GM19463 (cell line): ENCODE measurements at regions not wholly inside any gene's neighbourhood (a gene's known extent, or its start where the extent isn't known, plus 50 kb on each side); places are given as distances from the start of the nearest gene placed in this dataset.

Source experiments
- ATAC-seq: cut with Tn5 transposase; IDR thresholded peaks from one replicate; pipeline ENCODE4 v1.9.1; 2021; ENCODE audit warnings: mild to moderate bottlenecking, moderate library complexity; ENCODE audit not compliant: unreplicated experiment

DNA sequence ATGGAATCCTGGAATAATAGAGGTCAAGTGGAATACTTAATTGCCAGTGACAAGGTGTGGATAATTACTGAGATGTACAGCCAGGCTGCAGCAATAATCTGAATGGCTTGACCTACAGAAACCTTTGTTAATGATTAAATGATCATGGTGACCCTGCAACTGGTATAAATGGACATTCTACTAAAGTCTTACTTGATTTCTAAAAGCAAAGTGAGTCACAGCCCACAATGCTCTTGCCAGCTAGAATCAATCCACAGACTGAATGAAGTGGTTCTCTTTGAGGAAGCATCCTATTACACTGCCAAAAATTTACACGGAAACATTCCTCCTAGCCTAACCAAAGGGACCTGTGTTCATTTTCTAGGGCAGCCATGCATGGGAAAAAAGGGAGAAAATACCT, 518.5 kb downstream of the SOX5 start:
- no peak for ATAC-seq

DNA sequence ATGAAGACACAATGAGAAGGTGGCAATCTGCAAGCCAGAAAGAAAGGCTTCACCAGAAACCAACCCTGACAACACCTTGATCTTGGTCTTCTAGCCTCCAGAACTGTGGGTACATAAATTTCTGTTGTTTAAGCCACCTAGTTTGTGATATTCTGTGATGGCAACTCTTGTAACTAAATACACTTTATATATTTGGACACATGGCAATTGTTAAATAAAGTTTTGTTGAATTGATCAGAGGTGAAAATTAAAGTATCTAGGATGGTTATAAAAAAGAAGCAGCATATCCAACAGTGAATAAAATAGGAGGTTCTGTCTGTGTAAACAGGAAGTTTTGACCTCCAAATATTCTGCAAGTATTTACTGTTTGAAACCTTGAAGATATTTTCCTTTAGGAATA, 516.3 kb downstream of the SOX5 start:
- no peak for ATAC-seq

DNA sequence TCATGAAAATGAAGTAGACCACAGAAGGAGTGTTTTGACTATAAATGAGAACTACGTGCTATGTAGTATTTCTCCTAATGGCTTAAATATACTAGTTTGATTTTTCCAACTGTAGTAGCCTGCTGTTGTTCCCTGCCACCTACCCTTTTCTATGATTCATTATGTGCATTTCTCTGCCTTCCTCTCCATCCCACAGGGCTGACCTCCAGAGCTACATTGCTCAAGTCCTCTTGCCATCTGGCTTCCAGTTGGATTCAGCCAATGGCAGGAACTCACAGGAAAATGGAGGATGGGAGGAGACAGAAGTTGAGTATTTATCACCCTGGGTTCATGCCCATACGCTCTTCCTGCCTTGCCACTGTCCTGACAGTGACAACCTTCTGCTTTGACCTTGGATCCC, 515.3 kb downstream of the SOX5 start:
- ATAC-seq, result no peak

GRCh38 chr12:23446746-23447145, 502.7 kb downstream of the SOX5 start:
- no peak for ATAC-seq

DNA sequence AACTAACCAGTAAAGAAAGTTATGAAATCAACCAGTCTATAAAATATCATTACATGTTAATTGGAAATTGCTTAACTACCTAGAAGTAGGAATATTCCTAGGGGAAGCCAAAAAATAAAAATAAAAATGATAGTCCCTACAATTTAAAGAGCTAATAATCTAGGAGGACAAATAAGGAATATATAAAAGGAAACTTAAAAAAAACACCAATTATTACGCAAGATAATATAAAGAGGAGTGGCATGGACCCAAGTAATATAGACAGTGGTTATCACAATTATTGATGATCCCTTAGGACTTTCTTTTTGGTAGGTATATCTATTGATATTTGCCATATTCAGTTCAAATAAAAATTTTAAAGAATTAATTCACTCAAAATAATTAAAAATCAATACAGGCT, 498.7 kb downstream of the SOX5 start:
- ATAC-seq, result no peak

GRCh38 chr12:23455283-23455682, 494.2 kb downstream of the SOX5 start:
- no peak for ATAC-seq

- no peak for ATAC-seq
Measured at GRCh38 chr12:23458640-23459039, 490.8 kb downstream of the SOX5 start.

DNA sequence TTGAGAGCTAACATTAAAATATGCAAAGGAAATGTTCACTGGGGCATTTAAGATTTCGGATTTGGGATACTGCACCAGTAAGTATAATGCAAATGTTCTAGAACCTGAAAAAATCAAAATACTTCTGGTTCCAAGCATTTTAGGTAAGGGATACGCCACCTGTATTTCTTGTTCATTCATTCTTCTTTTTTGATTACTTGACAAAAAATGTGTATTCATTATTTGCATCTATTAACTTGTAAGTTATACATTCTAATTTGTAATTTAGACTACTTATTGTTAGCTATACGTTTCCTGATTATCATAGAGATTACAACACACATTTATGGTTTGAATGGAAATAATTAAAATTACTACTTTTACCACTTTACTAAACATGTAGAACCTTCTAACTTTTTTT, 486.9 kb downstream of the SOX5 start:
- no peak for ATAC-seq

DNA sequence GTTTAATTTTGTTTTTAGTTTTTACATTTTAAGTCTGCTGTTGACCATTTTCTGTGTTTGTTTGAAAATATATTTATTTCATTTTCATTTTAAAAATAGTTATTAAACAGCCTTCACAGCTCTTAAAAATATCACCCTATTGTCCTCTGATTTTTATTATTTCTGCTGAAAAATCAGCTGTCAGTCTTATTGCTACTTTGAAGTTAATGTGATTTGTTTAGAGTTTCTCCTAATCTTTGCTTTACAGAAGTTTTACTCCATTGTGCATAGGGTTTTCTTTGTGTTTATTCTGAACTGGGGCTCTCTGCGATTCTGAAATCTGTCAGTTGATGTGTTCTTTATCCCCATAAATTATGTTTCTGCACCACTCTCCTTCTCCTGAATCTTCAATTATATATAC, 486.3 kb downstream of the SOX5 start:
- no peak for ATAC-seq

DNA sequence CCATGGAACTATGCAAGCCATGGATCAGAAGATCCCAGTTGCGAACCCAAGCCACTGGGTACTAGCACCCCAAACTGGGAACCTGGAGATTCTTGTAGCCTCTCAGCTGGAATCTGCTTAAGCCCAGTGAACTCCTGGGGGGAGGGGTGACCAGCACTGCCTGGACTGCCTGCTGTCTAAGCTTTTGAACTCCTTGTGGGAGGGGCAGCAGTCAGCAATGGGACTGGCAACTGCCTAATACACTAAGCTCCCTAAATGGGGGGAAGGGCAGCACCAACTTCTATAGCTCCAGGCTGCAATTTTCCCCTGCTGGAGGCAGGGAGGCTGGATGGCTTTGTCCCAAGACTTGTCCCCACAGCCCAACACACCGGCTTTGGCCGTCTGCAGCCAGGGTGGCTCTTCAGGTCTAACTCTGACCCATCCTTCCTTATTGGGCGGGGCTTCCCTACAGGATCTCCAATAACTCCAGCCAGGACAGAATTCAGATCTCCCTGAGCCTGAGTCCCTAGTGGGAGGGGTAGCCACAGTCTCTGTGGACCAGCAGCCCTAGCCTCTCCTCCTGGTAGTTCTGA, 485.1 kb downstream of the SOX5 start:
- ATAC-seq, result no peak

DNA sequence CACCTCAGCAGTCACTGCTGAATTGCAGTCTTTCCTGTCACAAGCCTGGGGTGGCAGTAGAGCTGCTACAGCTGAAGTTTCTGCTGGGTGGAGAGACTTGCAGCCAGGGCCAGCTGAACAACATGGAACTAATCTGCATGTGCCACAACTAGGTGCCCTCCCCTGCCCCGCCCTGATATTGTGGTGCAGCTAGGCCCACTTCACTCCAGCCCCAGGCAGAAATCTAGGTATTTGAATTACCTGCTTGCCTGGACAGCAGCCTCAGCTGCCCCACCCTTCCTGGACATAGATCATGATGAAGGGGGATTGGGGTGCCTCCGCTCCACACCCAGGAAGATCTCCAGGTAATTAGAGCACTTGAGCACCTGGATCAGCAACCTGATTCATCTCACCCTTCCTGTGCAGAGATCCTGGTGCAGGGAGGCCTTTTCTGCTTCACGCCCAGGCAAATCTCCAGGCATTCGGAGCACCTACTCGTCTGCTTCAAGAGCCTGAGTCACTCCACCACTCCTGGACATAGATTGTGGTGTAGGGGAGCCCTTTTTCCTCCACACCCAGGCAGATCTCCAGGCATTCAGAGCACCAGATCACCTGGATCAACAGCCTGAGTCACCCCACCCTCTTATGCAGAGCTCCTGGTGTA, 477.0 kb downstream of the SOX5 start:
- no peak for ATAC-seq

DNA sequence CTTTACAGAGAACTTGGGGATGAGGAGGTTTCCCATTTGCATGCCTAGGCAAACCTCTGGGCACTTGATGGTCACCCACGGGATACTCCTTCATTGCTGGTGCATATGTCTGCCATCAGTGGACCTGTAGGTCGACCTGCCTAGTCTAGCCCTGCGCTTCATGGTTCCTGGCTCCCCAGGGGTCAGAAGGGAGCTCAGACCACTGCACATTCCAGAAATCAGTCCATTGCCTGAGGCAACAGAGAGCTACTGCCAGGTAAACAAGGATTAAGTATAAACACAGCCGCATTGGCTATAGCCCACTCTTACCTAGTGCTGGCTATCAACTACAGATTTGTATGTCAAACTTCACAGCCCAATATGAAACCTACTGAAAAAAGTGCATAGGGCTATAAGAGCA, 476.4 kb downstream of the SOX5 start:
- ATAC-seq, result no peak

GRCh38 chr12:23474438-23474976, 475.0 kb downstream of the SOX5 start:
- ATAC-seq, result no peak
